DND-41 (cell line): ENCODE measurements at regions not wholly inside any gene's neighbourhood (a gene's known extent, or its start where the extent isn't known, plus 50 kb on each side); places are given as distances from the start of the nearest gene placed in this dataset.

Experiments
- EZH2 ChIP-seq: IDR thresholded peaks from 3 replicates; pipeline ENCODE4 v1.6.1; 2012; ENCODE audit warnings: borderline replicate concordance, low read depth, mild to moderate bottlenecking, moderate library complexity, low read length, inconsistent platforms; ENCODE audit not compliant: severe bottlenecking
- TF ChIP-seq, protein P1 (sequence below): IDR thresholded peaks from 2 replicates; pipeline ENCODE4 v1.5.1; 2012; ENCODE audit warnings: borderline replicate concordance, low read length, moderate library complexity, mild to moderate bottlenecking; ENCODE audit not compliant: poor library complexity, severe bottlenecking; ENCODE audit errors: extremely low read depth

DNA sequence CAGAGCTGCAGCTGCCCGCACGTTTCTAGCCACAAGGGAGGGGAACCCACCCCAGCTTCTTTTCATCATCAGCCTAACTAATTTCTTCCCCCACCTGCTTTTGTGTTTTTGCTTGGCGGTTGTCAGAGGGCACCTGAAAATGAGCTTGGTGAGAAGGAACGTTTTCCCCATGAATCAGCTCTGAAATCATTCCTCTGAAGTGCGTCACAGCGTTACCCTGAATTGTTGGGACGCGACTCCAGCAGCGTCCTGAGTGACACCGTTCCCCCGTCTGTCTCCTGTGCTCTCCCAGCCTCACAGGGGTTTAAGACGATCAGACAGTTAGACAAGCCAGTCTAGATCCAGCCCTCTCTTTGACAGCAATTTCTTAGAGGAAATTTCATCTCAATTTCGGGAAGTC lies 722.9 kb upstream of the EEF2KMT start:
- TF ChIP-seq, protein P1, sequence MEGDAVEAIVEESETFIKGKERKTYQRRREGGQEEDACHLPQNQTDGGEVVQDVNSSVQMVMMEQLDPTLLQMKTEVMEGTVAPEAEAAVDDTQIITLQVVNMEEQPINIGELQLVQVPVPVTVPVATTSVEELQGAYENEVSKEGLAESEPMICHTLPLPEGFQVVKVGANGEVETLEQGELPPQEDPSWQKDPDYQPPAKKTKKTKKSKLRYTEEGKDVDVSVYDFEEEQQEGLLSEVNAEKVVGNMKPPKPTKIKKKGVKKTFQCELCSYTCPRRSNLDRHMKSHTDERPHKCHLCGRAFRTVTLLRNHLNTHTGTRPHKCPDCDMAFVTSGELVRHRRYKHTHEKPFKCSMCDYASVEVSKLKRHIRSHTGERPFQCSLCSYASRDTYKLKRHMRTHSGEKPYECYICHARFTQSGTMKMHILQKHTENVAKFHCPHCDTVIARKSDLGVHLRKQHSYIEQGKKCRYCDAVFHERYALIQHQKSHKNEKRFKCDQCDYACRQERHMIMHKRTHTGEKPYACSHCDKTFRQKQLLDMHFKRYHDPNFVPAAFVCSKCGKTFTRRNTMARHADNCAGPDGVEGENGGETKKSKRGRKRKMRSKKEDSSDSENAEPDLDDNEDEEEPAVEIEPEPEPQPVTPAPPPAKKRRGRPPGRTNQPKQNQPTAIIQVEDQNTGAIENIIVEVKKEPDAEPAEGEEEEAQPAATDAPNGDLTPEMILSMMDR: no peak
- TF ChIP-seq EZH2: no peak
